K562 (cell line): ENCODE measurements at regions not wholly inside any gene's neighbourhood (a gene's known extent, or its start where the extent isn't known, plus 50 kb on each side); places are given as distances from the start of the nearest gene placed in this dataset.

ENCODE experiments used
- BCL6 ChIP-seq: fragments of 250-450 bp; sonication (Bioruptor Pico); IDR thresholded peaks from 2 replicates; pipeline ENCODE4 v1.4.0; 2020
- ELF4 ChIP-seq: fragments of 450-650 bp; formaldehyde crosslinking; IDR thresholded peaks from 2 replicates; pipeline ENCODE4 v1.4.0; 2022; ENCODE audit warnings: missing genetic modification characterization
- ETV5 ChIP-seq: sonication (generic); formaldehyde crosslinking; IDR thresholded peaks from 2 replicates; pipeline ENCODE4 v1.4.0; 2020; ENCODE audit warnings: low read depth, mild to moderate bottlenecking, missing genetic modification reagents
- MCM5 ChIP-seq: fragments of 450-650 bp; IDR thresholded peaks from 2 replicates; pipeline ENCODE4 v1.6.1; 2016; ENCODE audit warnings: low read depth
- MTA3 ChIP-seq: fragments of 450-650 bp; formaldehyde crosslinking; IDR thresholded peaks from 2 replicates; pipeline ENCODE4 v1.6.1; 2017; ENCODE audit warnings: mild to moderate bottlenecking, borderline replicate concordance
- PML ChIP-seq: IDR thresholded peaks from 2 replicates; pipeline ENCODE4 v1.6.1; 2012; ENCODE audit warnings: low read length, inconsistent platforms
- PTBP1 ChIP-seq: fragments of 200-400 bp; formaldehyde crosslinking; IDR thresholded peaks from 2 replicates; pipeline ENCODE4 v1.6.1; 2017; ENCODE audit warnings: low read depth, low read length
- PYGO2 ChIP-seq: fragments of 450-650 bp; IDR thresholded peaks from 2 replicates; pipeline ENCODE4 v1.6.1; 2016; ENCODE audit warnings: mild to moderate bottlenecking, missing genetic modification characterization, moderate library complexity, missing compliant biosample characterization
- SMAD4 ChIP-seq: fragments of 250-450 bp; sonication (Bioruptor Pico); conservative IDR thresholded peaks from 2 replicates; pipeline ENCODE4 v1.8.0; 2021; ENCODE audit warnings: inconsistent platforms, mild to moderate bottlenecking, moderate library complexity
- SNIP1 ChIP-seq: fragments of 450-650 bp; IDR thresholded peaks from 2 replicates; pipeline ENCODE4 v1.7.1; 2017; ENCODE audit warnings: low read depth, mild to moderate bottlenecking
- SRF ChIP-seq, 2 experiments: fragments of 250-450, 450-650 bp in 1 of 2; sonication (Bioruptor Pico) in 1 of 2; sonication (generic) in 1 of 2; formaldehyde crosslinking; IDR thresholded peaks; 2 replicates each; pipeline versions ENCODE4 v1.5.0 to v1.5.1; 2020 to 2022; ENCODE audit warnings: mild to moderate bottlenecking in 1 of 2, missing genetic modification reagents in 1 of 2
- STAT5A ChIP-seq: IDR thresholded peaks from 2 replicates; pipeline ENCODE4 v1.6.1; 2012; ENCODE audit warnings: low read length, inconsistent platforms, borderline replicate concordance
- TCF3 ChIP-seq: sonication (generic); formaldehyde crosslinking; IDR thresholded peaks from 2 replicates; pipeline ENCODE4 v1.4.0; 2020; ENCODE audit warnings: mild to moderate bottlenecking, missing genetic modification reagents
- XRCC5 ChIP-seq: fragments of 200-400 bp; formaldehyde crosslinking; IDR thresholded peaks from 2 replicates; pipeline ENCODE4 v1.6.1; 2017; ENCODE audit warnings: low read depth, mild to moderate bottlenecking, low read length
- ZNF133 ChIP-seq: fragments of 250-450 bp; sonication (Bioruptor Pico); IDR thresholded peaks from 2 replicates; pipeline ENCODE4 v1.4.0; 2020; ENCODE audit warnings: mild to moderate bottlenecking
- ZNF316 ChIP-seq: fragments of 450-650 bp; IDR thresholded peaks from 2 replicates; pipeline ENCODE4 v1.6.1; 2016
- ZNF561 ChIP-seq: fragments of 450-650 bp; formaldehyde crosslinking; conservative IDR thresholded peaks from 2 replicates; pipeline ENCODE4 v1.4.0; 2020; ENCODE audit warnings: mild to moderate bottlenecking, moderate library complexity
- TF ChIP-seq, protein P1 (sequence below): fragments of 250-450 bp; sonication (Bioruptor Pico); IDR thresholded peaks from 2 replicates; pipeline ENCODE4 v1.4.0; 2020; ENCODE audit warnings: borderline replicate concordance
- TF ChIP-seq, protein P2 (sequence below): fragments of 450-650 bp; IDR thresholded peaks from 2 replicates; pipeline ENCODE4 v1.6.1; 2017; ENCODE audit warnings: antibody characterized with exemption
- TF ChIP-seq, protein P3 (sequence below): fragments of 450-650 bp; formaldehyde crosslinking; IDR thresholded peaks from 2 replicates; pipeline ENCODE4 v1.4.0; 2022; ENCODE audit warnings: missing genetic modification characterization
- TF ChIP-seq, protein P4 (sequence below): fragments of 150-350 bp; IDR thresholded peaks from 2 replicates; pipeline ENCODE4 v1.6.1; 2014; ENCODE audit warnings: low read depth, mild to moderate bottlenecking, low read length, borderline replicate concordance

DNA sequence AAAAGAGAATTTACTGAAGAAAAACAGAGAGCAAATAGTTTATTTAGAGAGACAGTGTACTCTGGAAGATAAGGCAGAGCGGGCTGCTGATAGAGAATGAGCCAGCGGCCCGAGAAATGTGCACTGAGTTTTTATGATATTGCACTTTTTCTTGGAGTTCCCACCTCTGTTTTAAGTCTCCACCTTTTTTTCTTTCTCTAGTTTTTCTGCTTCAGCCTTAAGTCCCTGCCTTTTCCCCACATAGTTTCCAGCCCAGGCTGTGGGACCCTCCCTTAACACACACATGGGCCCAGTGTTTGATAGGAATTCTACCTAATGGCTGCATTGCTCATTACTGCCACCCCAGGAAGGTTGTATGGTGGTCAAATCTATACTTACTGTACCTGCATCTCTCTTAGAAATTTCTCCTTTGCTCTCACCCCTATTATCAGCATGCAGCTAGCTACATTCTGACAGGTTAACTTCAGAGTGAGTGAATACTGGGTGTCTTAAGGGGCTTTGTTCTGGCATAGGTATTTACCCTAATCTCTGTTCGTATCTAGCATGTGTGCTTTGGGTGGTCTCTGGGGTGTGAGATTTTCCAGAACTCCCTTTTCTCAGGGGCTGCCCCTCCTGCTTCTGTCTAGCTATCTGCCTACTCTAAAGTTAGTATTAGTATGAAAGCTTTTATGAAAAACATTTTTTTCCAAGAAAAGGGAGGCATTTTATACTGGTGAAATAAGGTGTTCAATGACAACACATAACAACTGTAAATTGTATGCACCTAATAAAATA, 127.3 kb upstream of the TOP3B start (continued):
- no peak for TF ChIP-seq MTA3
- TF ChIP-seq ZNF316 = no peak
- TF ChIP-seq, protein P1, sequence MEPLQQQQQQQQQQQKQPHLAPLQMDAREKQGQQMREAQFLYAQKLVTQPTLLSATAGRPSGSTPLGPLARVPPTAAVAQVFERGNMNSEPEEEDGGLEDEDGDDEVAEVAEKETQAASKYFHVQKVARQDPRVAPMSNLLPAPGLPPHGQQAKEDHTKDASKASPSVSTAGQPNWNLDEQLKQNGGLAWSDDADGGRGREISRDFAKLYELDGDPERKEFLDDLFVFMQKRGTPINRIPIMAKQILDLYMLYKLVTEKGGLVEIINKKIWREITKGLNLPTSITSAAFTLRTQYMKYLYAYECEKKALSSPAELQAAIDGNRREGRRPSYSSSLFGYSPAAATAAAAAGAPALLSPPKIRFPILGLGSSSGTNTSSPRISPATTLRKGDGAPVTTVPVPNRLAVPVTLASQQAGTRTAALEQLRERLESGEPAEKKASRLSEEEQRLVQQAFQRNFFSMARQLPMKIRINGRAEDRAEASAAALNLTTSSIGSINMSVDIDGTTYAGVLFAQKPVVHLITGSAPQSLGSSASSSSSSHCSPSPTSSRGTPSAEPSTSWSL (CRISPR knock-in tag) = 0 out of 2 replicates have a peak, but pooled peaks have one; percentile 78
- TF ChIP-seq BCL6 (CRISPR knock-in tag) = 0 out of 2 replicates have a peak, but pooled peaks have one; percentile 31
- TF ChIP-seq TCF3 (CRISPR knock-in tag) = peak; percentile 76
- TF ChIP-seq, protein P2, sequence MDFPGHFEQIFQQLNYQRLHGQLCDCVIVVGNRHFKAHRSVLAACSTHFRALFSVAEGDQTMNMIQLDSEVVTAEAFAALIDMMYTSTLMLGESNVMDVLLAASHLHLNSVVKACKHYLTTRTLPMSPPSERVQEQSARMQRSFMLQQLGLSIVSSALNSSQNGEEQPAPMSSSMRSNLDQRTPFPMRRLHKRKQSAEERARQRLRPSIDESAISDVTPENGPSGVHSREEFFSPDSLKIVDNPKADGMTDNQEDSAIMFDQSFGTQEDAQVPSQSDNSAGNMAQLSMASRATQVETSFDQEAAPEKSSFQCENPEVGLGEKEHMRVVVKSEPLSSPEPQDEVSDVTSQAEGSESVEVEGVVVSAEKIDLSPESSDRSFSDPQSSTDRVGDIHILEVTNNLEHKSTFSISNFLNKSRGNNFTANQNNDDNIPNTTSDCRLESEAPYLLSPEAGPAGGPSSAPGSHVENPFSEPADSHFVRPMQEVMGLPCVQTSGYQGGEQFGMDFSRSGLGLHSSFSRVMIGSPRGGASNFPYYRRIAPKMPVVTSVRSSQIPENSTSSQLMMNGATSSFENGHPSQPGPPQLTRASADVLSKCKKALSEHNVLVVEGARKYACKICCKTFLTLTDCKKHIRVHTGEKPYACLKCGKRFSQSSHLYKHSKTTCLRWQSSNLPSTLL = no peak
- TF ChIP-seq PYGO2 (tag) = 0 out of 2 replicates have a peak, but pooled peaks have one; percentile 39
- TF ChIP-seq, protein P3, sequence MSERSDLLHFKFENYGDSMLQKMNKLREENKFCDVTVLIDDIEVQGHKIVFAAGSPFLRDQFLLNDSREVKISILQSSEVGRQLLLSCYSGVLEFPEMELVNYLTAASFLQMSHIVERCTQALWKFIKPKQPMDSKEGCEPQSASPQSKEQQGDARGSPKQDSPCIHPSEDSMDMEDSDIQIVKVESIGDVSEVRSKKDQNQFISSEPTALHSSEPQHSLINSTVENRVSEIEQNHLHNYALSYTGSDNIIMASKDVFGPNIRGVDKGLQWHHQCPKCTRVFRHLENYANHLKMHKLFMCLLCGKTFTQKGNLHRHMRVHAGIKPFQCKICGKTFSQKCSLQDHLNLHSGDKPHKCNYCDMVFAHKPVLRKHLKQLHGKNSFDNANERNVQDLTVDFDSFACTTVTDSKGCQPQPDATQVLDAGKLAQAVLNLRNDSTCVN = peak; percentile 80; the same call in 1 of the 2 replicates
- TF ChIP-seq MCM5 = no peak
- peak in 1 of 2 experiments; percentile 33; a peak in 1 of 4 replicates for TF ChIP-seq SRF (CRISPR knock-in tag; IDR thresholded peaks at IDR 0.05)
- TF ChIP-seq PML = peak; percentile 20; the same call in 1 of the 2 replicates
- no peak for TF ChIP-seq SNIP1
- TF ChIP-seq SMAD4 (CRISPR knock-in tag) = peak; percentile 58; the same call in 1 of the 2 replicates
- TF ChIP-seq, protein P4, sequence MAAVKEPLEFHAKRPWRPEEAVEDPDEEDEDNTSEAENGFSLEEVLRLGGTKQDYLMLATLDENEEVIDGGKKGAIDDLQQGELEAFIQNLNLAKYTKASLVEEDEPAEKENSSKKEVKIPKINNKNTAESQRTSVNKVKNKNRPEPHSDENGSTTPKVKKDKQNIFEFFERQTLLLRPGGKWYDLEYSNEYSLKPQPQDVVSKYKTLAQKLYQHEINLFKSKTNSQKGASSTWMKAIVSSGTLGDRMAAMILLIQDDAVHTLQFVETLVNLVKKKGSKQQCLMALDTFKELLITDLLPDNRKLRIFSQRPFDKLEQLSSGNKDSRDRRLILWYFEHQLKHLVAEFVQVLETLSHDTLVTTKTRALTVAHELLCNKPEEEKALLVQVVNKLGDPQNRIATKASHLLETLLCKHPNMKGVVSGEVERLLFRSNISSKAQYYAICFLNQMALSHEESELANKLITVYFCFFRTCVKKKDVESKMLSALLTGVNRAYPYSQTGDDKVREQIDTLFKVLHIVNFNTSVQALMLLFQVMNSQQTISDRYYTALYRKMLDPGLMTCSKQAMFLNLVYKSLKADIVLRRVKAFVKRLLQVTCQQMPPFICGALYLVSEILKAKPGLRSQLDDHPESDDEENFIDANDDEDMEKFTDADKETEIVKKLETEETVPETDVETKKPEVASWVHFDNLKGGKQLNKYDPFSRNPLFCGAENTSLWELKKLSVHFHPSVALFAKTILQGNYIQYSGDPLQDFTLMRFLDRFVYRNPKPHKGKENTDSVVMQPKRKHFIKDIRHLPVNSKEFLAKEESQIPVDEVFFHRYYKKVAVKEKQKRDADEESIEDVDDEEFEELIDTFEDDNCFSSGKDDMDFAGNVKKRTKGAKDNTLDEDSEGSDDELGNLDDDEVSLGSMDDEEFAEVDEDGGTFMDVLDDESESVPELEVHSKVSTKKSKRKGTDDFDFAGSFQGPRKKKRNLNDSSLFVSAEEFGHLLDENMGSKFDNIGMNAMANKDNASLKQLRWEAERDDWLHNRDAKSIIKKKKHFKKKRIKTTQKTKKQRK = no peak
- peak; percentile 83 for TF ChIP-seq ETV5 (CRISPR knock-in tag)
- TF ChIP-seq XRCC5 = peak; percentile 87
- TF ChIP-seq ELF4 (CRISPR knock-in tag) = peak; percentile 81; the same call in 1 of the 2 replicates
- no peak for TF ChIP-seq ZNF561 (CRISPR knock-in tag)
- no peak for TF ChIP-seq PTBP1
- 0 out of 2 replicates have a peak, but pooled peaks have one; percentile 31 for TF ChIP-seq STAT5A
- no peak for TF ChIP-seq ZNF133 (CRISPR knock-in tag)
